ENCODE measurements at regions not wholly inside any gene's neighbourhood (a gene's known extent, or its start where the extent isn't known, plus 50 kb on each side); places are given as distances from the start of the nearest gene placed in this dataset.
A peak's percentile ranks its signal among the peaks of the same experiment; 100 is the strongest.
"Not testable (repeated sequence)": the region's sequence is repeated elsewhere in the genome, so short reads cannot be mapped to it uniquely, and the experiment has no call there.

- intact Hi-C loops (cut with micrococcal nuclease), result no loop called here
- Mint-ChIP-seq H3K4me1 (ENCODE audit: low read depth) (no peaks in the 10 kb centered on the region), H3K27me3 (no peaks in the 10 kb centered on the region), H3K27ac (no peak overlapping the region), H3K36me3 (ENCODE audit: low read depth) (no peaks in the 10 kb centered on the region), H3K9me3 (peaks cover 4% of the 10 kb centered on the region), H3K4me3 (no peak overlapping the region)
- TF ChIP-seq CTCF (IDR thresholded peaks at IDR 0.05), result no peak
- POLR2A ChIA-PET, result interaction anchor here (0.7 kb wide), 1 partner anchor 366 kb away, joined by 3 read pairs; no protein-coding TSS in a partner anchor
- CTCF ChIA-PET, result no interaction called here
- ATAC-seq, result no peak
- no peak for DNase-seq
Measured at GRCh38 chr13:30061217-30061616, 210.8 kb upstream of the UBL3 start.

GRCh38 chr13:30058429-30058828 lies 208.0 kb upstream of the UBL3 start:
- H3K4me1 Mint-ChIP-seq (ENCODE audit: low read depth), result no peaks in the 10 kb centered on the region
- no peak for TF ChIP-seq CTCF (IDR thresholded peaks at IDR 0.05)
- peaks cover 4% of the 10 kb centered on the region for H3K9me3 Mint-ChIP-seq
- H3K36me3 Mint-ChIP-seq (ENCODE audit: low read depth), result no peaks in the 10 kb centered on the region
- H3K4me3 Mint-ChIP-seq, result no peak overlapping the region
- H3K27me3 Mint-ChIP-seq, result no peaks in the 10 kb centered on the region
- H3K27ac Mint-ChIP-seq, result no peak overlapping the region
- POLR2A ChIA-PET, result no interaction called here
- ATAC-seq (no peak), DNase-seq (no peak)
- CTCF ChIA-PET, result no interaction called here
- intact Hi-C loops (cut with micrococcal nuclease), result no loop called here

- H3K36me3 Mint-ChIP-seq (ENCODE audit: low read depth); ATAC-seq; POLR2A ChIA-PET; H3K27ac Mint-ChIP-seq; H3K9me3 Mint-ChIP-seq; H3K27me3 Mint-ChIP-seq; DNase-seq; H3K4me3 Mint-ChIP-seq; intact Hi-C loops (cut with micrococcal nuclease): not testable (repeated sequence)
- H3K4me1 Mint-ChIP-seq (ENCODE audit: low read depth), result peaks cover 11% of the 10 kb centered on the region
- CTCF ChIA-PET, result interaction anchor here (0.9 kb wide), 1 partner anchor 60 kb away, joined by 4 read pairs; no protein-coding TSS in a partner anchor
Measured at GRCh38 chr13:30054546-30054945, 204.1 kb upstream of the UBL3 start.

GRCh38 chr13:30053939-30054338 lies 203.5 kb upstream of the UBL3 start:
- ChIA-PET POLR2A (interaction anchor here (0.6 kb wide), 1 partner anchor 155 kb away, joined by 3 read pairs; no protein-coding TSS in a partner anchor), CTCF (interaction anchor here (0.9 kb wide), 1 partner anchor 61 kb away, joined by 4 read pairs; no protein-coding TSS in a partner anchor)
- no peak overlapping the region for H3K27ac Mint-ChIP-seq
- no peak for TF ChIP-seq CTCF (IDR thresholded peaks at IDR 0.05)
- intact Hi-C loops (cut with micrococcal nuclease), result no loop called here
- no peaks in the 10 kb centered on the region for H3K27me3 Mint-ChIP-seq
- no peak for DNase-seq
- ATAC-seq, result no peak
- no peak overlapping the region for H3K4me3 Mint-ChIP-seq
- peaks cover 12% of the 10 kb centered on the region for H3K4me1 Mint-ChIP-seq (ENCODE audit: low read depth)
- H3K9me3 Mint-ChIP-seq, result peaks cover 4% of the 10 kb centered on the region
- no peaks in the 10 kb centered on the region for H3K36me3 Mint-ChIP-seq (ENCODE audit: low read depth)

GRCh38 chr13:30052120-30052519 lies 201.7 kb upstream of the UBL3 start:
- peak; percentile 31 for ATAC-seq

More at GRCh38 chr13:30052120-30052519, 201.7 kb upstream of the UBL3 start:
- Mint-ChIP-seq H3K9me3 (no peaks in the 10 kb centered on the region), H3K4me1 (ENCODE audit: low read depth) (peaks cover 23% of the 10 kb centered on the region), H3K36me3 (ENCODE audit: low read depth) (no peaks in the 10 kb centered on the region), H3K27me3 (no peaks in the 10 kb centered on the region), H3K4me3 (no peak overlapping the region), H3K27ac (peak overlapping the region; percentile 58)
- CTCF ChIA-PET, result interaction anchor here (0.7 to 1.6 kb wide), 2 partner anchors 62 to 344 kb away, joined by 3 read pairs; no protein-coding TSS in a partner anchor
- POLR2A ChIA-PET, result interaction anchor here (1.2 kb wide), 1 partner anchor 117 kb away, joined by 3 read pairs; no protein-coding TSS in a partner anchor
- peak; percentile 27 for DNase-seq
- intact Hi-C loops (cut with micrococcal nuclease), result no loop called here
- no peak for TF ChIP-seq CTCF (IDR thresholded peaks at IDR 0.05)

All from activated CD8-positive, alpha-beta T cell treated with anti-CD3 and anti-CD28 coated beads for 36 hours (primary cell).